HG03575 (cell line): ENCODE measurements at regions not wholly inside any gene's neighbourhood (a gene's known extent, or its start where the extent isn't known, plus 50 kb on each side); places are given as distances from the start of the nearest gene placed in this dataset.
"Not testable (repeated sequence)": the region's sequence is repeated elsewhere in the genome, so short reads cannot be mapped to it uniquely, and the experiment has no call there.

Experiments
- ATAC-seq: cut with Tn5 transposase; IDR thresholded peaks from one replicate; pipeline ENCODE4 v1.9.1; 2021; ENCODE audit not compliant: unreplicated experiment, insufficient number of reproducible peaks, low FRiP score; ENCODE audit errors: extremely low read depth

- not testable (repeated sequence) for ATAC-seq
Observed at GRCh38 chr14:43128429-43128828, 1378.7 kb downstream of the FSCB start.

GRCh38 chr14:43127874-43128273 lies 1379.2 kb downstream of the FSCB start:
- not testable (repeated sequence) for ATAC-seq

- no peak for ATAC-seq
Observed at GRCh38 chr14:43123544-43123943, 1383.5 kb downstream of the FSCB start.

DNA sequence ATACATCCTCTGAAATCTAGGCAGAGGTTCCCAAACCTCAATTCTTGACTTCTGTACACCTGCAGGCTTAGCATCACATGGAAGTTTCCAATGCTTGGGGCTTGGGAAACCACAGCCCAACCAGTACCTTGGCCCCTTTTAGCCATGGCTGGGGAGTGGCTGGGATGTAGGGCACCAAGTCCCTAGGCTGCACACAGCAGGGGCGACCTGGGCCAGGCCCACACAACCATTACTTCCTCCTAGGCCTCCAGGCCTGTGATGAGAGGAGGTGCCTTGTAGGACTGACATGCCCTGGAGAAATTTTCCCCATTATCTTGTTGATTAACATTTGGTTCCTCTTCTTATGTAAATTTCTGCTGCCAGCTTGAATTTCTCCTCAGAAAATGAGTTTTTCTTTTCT lies 1387.4 kb downstream of the FSCB start:
- ATAC-seq: no peak

- ATAC-seq: no peak
Observed at GRCh38 chr14:43116341-43116740, 1390.7 kb downstream of the FSCB start.

DNA sequence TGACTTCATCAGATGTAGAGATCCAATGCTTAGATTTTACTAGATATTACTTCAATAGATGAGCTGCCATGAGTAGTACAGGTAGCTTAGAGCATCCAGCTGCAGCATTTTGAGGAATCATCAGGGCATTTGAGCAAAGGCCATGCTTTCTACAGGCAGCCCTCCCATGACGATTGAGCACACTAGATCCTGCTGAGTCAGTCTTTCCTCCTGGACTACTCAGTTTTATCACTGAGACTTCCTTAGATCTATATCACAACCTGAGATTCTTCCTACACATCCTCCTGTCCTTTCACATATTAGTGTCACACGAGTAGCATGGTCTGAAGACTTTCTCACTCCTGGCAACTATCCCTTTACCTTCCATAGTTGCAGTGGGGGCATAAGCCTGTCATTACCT lies 1401.8 kb downstream of the FSCB start:
- ATAC-seq: no peak

DNA sequence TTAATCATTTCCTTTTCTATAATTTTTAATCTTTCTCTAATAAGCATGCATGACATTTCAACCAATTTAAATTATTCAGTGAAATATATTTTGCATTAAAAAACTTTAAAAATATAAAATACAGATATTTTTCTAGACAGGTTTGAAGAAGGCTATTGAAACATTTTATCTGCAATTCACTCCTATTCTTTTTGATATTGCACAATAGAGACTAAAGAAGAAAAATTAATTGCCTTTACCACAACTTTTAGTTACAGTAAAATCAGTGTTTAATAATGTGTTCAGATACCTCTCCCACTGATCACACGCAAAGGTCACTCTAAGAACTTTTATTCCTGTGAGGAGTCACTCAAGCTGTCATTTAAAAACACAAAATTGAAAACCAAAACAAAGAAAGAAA lies 1416.7 kb downstream of the FSCB start:
- no peak for ATAC-seq

DNA sequence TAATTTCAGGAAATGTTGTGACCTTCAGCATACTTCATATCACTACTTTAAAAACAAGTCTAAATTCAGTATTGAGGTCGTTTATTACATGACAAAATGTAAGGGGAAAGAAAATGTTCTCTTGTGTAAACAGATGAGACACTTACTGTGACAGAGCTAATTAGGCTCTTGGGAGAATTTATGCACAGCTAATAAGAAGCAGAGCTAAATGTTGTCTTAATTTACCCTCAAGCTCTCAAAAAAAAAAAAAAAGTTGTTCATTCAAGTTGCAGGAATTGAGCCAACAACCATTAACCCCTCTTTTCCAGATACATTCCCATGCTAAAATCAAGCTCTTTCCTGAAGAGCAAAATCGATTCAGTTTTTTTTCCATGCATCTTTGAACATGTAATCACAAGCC lies 1419.4 kb downstream of the FSCB start:
- ATAC-seq: no peak

DNA sequence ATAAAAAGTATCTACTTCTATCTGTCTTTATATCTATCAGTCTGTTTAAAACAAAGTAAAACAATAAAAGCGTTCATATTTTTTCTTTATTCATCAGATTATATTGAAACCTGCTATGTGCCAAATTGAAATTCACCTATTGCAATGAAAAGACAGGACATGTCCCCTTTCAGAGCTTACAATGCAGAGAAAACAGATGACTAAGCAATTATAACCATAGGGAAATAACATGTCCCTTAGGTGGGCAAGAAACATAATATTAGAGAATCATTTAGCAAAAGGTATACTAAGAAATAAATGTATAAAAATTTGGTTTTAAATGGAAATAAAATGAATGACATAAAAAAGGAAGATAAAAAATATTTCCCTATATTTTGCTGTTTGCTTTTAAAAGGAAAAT lies 1421.3 kb downstream of the FSCB start:
- ATAC-seq: no peak

GRCh38 chr14:43067372-43067771 lies 1439.7 kb downstream of the FSCB start:
- not testable (repeated sequence) for ATAC-seq

- no peak for ATAC-seq
Observed at GRCh38 chr14:43056106-43056505, 1449.4 kb downstream of the LRFN5 start.

- ATAC-seq: no peak
Observed at GRCh38 chr14:43052897-43053296, 1446.2 kb downstream of the LRFN5 start.

DNA sequence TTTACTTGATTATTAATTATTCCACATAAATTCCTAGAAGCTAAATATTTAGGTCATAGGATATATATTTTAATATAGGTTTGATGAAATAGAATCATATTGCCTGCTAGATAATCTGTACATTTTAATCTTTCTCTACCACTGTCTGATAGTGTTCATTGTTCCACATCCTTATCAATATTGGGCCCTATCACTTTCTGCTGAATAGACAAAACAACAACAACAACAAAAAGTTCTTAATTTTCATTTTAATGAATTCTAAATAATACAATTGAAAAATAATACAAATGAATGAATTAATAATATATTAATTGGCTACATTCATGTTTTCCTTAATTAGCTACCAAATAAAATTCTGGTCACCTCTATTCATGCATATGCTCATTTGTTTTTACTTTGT lies 1437.2 kb downstream of the LRFN5 start:
- ATAC-seq: no peak

DNA sequence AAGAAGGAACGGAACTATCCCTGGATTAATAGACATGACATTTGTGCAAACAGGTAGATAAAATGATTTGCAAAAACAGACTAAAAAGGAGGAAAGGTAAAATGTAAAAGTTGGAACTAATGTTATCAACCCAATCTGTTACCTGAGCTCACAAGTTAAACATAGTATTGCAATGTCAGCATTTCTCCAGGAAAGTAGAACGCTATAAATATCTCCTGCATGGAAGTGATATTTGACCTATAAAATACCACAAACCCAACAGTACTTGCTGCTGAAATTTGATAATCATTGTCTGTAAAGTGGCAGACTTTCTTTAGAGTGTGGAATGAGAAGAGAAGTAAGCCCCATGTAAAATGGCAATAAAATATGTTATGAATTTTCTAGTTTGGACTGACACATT lies 1435.7 kb downstream of the LRFN5 start:
- no peak for ATAC-seq

DNA sequence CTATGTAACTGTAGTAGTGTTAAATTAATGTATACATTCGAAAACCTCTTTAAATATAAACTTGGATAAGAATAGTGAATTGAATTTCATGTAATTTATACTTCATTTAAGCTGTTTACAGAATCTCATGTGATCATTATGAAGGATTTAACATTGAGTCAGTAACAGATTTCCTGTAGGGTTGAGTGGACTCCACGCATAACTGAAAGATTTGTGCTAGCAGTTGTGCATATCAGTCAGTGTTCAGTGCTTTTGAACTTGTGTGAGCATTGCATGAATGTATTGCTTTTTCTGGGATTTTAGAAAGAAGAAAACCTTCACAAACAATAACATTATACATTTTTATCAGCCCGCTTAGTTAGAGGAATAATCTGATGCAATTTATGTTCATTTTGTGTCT lies 1435.3 kb downstream of the LRFN5 start:
- ATAC-seq: no peak

- no peak for ATAC-seq
Observed at GRCh38 chr14:43041207-43041606, 1434.5 kb downstream of the LRFN5 start.

DNA sequence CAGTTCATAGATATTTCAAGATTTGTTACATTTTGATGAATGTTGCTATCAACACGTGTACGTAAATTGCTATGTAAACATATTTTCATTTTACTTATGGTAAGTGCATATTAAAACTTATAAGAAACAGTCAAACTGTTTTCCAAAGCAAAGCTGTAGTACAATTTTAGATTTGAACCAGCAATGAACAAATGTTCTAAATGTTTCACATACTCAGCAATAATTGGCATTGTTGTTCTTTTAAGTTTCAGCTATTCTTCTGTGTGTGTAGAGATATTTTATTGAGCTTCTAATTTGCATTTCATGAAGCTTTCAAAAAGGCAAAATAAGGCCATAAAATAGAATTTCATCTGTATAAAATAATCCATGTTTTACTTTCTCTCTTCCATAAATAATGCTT lies 1433.2 kb downstream of the LRFN5 start:
- ATAC-seq: no peak

DNA sequence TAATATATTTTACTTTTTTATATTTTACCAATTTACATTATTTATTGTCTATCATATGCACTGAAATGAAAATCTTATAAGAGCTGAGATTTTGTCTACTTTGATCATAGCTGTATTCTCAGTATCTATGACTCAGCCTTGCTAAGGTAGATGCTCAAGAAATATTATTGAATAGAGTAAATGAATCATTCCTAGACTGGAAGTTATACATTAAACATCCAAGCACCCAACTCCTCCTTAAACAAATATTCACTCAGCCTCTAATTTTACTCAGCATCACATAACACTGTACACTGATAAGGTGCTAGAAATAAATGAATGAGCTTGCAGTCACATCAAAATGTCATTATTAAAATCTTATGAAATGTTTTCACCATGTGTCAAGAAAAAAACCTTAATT lies 1424.9 kb downstream of the LRFN5 start:
- ATAC-seq: no peak

DNA sequence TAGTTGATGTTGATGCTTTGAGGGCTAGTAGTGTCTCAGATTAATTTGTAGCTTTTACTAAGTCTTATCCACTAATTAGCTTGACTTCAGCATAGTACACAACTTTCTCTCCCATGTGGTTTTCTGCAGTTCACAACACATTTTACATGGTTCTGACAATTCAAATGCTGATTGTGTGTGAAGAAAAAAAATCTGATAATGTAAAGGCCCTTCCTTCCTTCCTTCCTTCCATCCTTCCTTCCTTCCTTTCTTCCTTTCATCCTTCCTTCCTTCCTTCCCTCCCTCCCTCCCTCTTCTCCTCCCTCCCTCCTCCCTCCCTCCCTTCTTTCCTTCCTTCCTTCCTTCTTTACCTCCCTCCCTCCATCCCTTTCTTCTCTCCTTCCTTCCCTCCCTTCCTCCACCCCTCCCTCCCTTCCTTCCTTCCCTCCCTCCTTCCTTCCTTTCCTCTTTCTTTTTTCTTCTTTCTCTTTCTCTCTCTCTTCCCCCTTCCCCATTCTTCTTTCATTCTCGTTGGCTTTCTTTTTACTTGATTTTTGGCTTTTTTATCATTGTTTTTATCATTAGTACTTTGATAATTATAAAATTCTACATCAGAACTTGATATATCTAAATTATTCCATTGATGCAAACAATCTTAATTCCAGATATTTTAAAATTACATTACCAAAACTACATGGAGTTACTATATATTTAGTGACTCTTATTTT lies 1415.6 kb downstream of the LRFN5 start:
- ATAC-seq: no peak

DNA sequence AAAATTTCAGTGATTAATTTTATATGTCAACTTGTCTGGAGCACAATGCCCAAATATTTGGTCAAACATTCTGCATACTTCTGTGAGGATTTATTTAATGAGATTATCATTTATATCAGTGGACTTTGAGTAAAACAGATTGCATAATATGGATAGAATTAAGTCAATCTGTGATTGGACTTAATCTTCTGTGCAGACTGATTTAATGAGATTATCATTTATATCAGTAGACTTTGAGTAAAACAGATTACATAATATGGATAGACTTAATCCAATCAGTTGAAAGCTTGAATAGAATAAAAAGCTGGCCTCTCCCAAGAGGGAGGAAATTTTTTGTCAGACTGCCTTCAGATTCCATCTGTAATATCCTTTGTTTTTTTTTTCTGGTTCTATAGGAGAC lies 1413.2 kb downstream of the LRFN5 start:
- ATAC-seq: no peak

GRCh38 chr14:43014338-43014737 lies 1407.7 kb downstream of the LRFN5 start:
- ATAC-seq: no peak
